OCI-LY1 (cell line): ENCODE measurements at regions not wholly inside any gene's neighbourhood (a gene's known extent, or its start where the extent isn't known, plus 50 kb on each side); places are given as distances from the start of the nearest gene placed in this dataset.

Source experiments
- H2AFZ ChIP-seq: fragments of 200-600 bp; sonication (generic), shearing (Covaris generic); 2 replicates; pipeline ENCODE4 v1.6.0; 2014; ENCODE audit warnings: antibody characterized with exemption, mild to moderate bottlenecking, low read length
- H3F3A ChIP-seq: fragments of 200-600 bp; sonication (generic), shearing (Covaris generic); 2 replicates; pipeline ENCODE4 v1.6.0; 2014; ENCODE audit warnings: mild to moderate bottlenecking, antibody characterized with exemption, low read length, moderate library complexity; ENCODE audit not compliant: insufficient read depth
- H3K27ac ChIP-seq: fragments of 200-600 bp; sonication (generic); 2 replicates; pipeline ENCODE4 v1.5.1; 2014; ENCODE audit warnings: low read length, mixed run types, mild to moderate bottlenecking, low read depth; ENCODE audit not compliant: poor library complexity, severe bottlenecking
- H3K27me3 ChIP-seq: fragments of 200-600 bp; sonication (generic); 2 replicates; pipeline ENCODE4 v1.6.0; 2014; ENCODE audit warnings: antibody characterized with exemption, mild to moderate bottlenecking, low read length, moderate library complexity; ENCODE audit not compliant: insufficient read depth
- H3K36me3 ChIP-seq: fragments of 200-600 bp; sonication (generic); 2 replicates; pipeline ENCODE4 v1.6.1; 2014; ENCODE audit warnings: mild to moderate bottlenecking, antibody characterized with exemption, low read length, moderate library complexity, mixed read lengths; ENCODE audit not compliant: insufficient read depth
- H3K4me1 ChIP-seq: fragments of 200-600 bp; sonication (generic); 2 replicates; pipeline ENCODE4 v1.5.1; 2014; ENCODE audit warnings: mild to moderate bottlenecking, low read length, moderate library complexity; ENCODE audit not compliant: insufficient read depth, severe bottlenecking
- H3K4me2 ChIP-seq: fragments of 200-600 bp; sonication (generic), shearing (Covaris generic); 2 replicates; pipeline ENCODE4 v1.6.1; 2014; ENCODE audit warnings: low read length
- H3K4me3 ChIP-seq: fragments of 200-600 bp; sonication (generic); 2 replicates; pipeline ENCODE4 v1.5.1; 2014; ENCODE audit warnings: low read length, low read depth, mild to moderate bottlenecking, mixed read lengths; ENCODE audit not compliant: poor library complexity, severe bottlenecking
- H3K79me2 ChIP-seq: fragments of 200-600 bp; shearing (Covaris generic); 2 replicates; pipeline ENCODE4 v1.6.1; 2016; ENCODE audit warnings: mixed run types, low read length, mixed read lengths; ENCODE audit not compliant: insufficient read depth
- H3K9ac ChIP-seq: fragments of 200-600 bp; sonication (generic), shearing (Covaris generic); 2 replicates; pipeline ENCODE4 v1.6.1; 2014; ENCODE audit warnings: mild to moderate bottlenecking, low read length, mixed read lengths
- H3K9me2 ChIP-seq: fragments of 200-600 bp; sonication (generic), shearing (Covaris generic); 2 replicates; pipeline ENCODE4 v1.6.1; 2014; ENCODE audit warnings: low read depth, mild to moderate bottlenecking, low read length, mixed read lengths
- H3K9me3 ChIP-seq: fragments of 200-600 bp; shearing (Covaris generic); 2 replicates; pipeline ENCODE4 v1.6.1; 2014; ENCODE audit warnings: low read length, mixed read lengths
- H4K20me1 ChIP-seq: fragments of 200-600 bp; sonication (generic), shearing (Covaris generic); 2 replicates; pipeline ENCODE4 v1.6.0; 2016; ENCODE audit warnings: mild to moderate bottlenecking, low read length; ENCODE audit not compliant: insufficient read depth
- EZH2 ChIP-seq: fragments of 200-600 bp; sonication (generic), shearing (Covaris generic); IDR thresholded peaks from 2 replicates; pipeline ENCODE4 v1.8.0; 2017; ENCODE audit warnings: borderline replicate concordance, mixed run types, mild to moderate bottlenecking, antibody characterized with exemption, low read length, moderate library complexity, mixed read lengths
- TF ChIP-seq, protein P1 (sequence below): fragments of 200-600 bp; sonication (generic), shearing (Covaris generic); IDR thresholded peaks from 2 replicates; pipeline ENCODE4 v1.5.1; 2017; ENCODE audit warnings: mild to moderate bottlenecking, antibody characterized with exemption, low read length, moderate library complexity, mixed read lengths

DNA sequence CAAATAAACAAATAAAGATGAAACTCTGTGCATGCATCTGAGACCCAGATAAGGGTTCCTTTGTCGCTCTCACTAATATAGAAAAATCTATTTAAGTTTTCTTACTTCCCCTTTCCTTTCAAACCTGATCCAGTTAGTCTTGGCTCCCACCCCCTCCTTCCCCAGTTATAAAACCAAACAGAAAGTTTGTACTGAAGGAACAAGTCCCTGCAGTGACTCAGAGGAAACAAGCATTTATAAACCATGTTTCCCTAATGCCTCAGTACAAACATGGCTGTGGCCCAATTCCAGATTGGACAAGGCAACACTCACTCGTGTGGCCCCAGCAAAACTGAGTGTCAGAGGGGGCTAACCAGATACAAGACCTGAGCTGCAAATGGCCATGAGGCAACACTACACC lies 65.5 kb upstream of the ARHGAP20 start:
- TF ChIP-seq, protein P1, sequence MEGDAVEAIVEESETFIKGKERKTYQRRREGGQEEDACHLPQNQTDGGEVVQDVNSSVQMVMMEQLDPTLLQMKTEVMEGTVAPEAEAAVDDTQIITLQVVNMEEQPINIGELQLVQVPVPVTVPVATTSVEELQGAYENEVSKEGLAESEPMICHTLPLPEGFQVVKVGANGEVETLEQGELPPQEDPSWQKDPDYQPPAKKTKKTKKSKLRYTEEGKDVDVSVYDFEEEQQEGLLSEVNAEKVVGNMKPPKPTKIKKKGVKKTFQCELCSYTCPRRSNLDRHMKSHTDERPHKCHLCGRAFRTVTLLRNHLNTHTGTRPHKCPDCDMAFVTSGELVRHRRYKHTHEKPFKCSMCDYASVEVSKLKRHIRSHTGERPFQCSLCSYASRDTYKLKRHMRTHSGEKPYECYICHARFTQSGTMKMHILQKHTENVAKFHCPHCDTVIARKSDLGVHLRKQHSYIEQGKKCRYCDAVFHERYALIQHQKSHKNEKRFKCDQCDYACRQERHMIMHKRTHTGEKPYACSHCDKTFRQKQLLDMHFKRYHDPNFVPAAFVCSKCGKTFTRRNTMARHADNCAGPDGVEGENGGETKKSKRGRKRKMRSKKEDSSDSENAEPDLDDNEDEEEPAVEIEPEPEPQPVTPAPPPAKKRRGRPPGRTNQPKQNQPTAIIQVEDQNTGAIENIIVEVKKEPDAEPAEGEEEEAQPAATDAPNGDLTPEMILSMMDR, result no peak
- TF ChIP-seq EZH2, result no peak
- H3K36me3 ChIP-seq, result no peaks in the 10 kb centered on the region
- H3K27ac ChIP-seq, result no peak overlapping the region
- no peaks in the 10 kb centered on the region for H3K4me1 ChIP-seq
- H3K9ac ChIP-seq, result no peak overlapping the region
- H3K9me3 ChIP-seq, result peaks cover 6% of the 10 kb centered on the region; the same call in 1 of the 2 replicates
- no peaks in the 10 kb centered on the region for H4K20me1 ChIP-seq
- H3K4me2 ChIP-seq, result no peak overlapping the region
- no peak overlapping the region for H3K4me3 ChIP-seq
- H3K9me2 ChIP-seq, result no peaks in the 10 kb centered on the region; the same call in 1 of the 2 replicates
- no peak overlapping the region for H2AFZ ChIP-seq
- H3K79me2 ChIP-seq, result no peaks in the 10 kb centered on the region
- no peaks in the 10 kb centered on the region for H3F3A ChIP-seq
- H3K27me3 ChIP-seq, result no peaks in the 10 kb centered on the region

DNA sequence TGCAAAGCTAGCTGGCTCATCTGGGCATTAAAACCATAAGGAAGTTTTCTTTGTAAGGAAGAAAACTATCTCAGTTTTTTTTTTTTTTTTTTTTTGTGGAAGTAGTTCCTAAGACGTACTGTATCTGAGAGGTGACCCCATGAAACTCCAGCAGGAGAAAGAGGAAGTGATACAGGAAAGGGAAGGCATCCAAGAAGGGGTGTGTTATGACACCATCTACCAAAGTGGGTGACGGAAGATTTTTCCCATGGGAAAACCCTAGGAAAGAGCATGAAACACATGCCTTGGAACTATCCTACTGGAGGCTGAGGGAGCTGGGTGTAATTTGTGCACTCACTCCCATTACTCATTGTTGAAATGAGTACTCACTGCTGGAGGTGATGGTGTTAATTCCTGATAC lies 63.8 kb upstream of the ARHGAP20 start:
- H3F3A ChIP-seq, result no peaks in the 10 kb centered on the region
- peaks cover 6% of the 10 kb centered on the region; the same call in 1 of the 2 replicates for H3K9me3 ChIP-seq
- no peak for TF ChIP-seq EZH2
- no peaks in the 10 kb centered on the region for H4K20me1 ChIP-seq
- no peaks in the 10 kb centered on the region for H3K9me2 ChIP-seq
- H2AFZ ChIP-seq, result no peak overlapping the region
- no peaks in the 10 kb centered on the region for H3K36me3 ChIP-seq
- H3K79me2 ChIP-seq, result no peaks in the 10 kb centered on the region
- no peak overlapping the region for H3K4me3 ChIP-seq
- no peak overlapping the region for H3K4me2 ChIP-seq
- H3K4me1 ChIP-seq, result no peaks in the 10 kb centered on the region
- H3K27ac ChIP-seq, result no peak overlapping the region
- H3K9ac ChIP-seq, result no peak overlapping the region
- no peaks in the 10 kb centered on the region for H3K27me3 ChIP-seq

DNA sequence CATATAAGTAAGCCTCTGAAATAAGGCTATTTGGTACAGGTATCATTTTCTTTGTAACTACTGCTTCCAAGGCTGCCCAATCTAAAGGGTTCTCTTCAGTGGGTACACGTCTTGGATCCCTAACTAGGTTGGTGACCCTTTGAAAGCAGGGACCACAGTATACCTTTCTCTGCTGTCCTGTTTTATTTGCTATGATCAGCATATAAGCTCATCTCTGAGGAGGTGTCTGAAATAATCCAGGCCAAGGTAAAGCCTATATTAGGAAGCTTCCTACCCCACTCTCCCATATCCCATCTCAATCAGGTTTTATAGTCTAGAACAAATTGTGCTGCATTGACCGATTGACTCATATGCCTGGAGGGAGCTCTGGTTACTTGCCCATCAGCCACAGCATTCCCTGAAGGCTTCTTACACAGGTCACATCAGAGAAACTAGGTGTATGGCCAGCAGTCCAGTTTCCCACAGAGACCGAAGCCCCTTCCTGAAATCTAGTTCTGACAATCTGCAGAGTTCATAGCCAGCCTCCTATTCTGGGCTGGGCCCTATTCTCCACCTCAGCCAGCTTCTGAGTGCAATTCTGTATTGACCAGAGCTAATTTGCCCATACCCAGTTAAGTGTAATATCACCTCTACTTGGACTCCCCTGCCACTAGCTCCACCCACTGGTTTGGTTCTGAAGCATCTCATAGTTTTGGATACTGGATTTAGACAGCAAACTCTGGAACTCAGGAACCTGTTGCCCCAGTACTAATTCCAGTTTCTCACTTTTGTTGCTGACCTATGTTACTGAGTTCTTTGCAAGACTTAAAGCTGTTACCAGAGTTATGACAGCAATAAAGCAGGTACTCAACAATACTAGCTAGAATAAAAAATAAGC lies 62.1 kb upstream of the ARHGAP20 start:
- Histone ChIP-seq H3K27me3 (no peaks in the 10 kb centered on the region), H3K4me3 (no peak overlapping the region), H3K9ac (no peak overlapping the region), H3K9me2 (no peaks in the 10 kb centered on the region), H2AFZ (no peak overlapping the region), H3K4me2 (no peak overlapping the region), H3K79me2 (no peaks in the 10 kb centered on the region), H3K4me1 (no peaks in the 10 kb centered on the region), H3K9me3 (peaks cover 6% of the 10 kb centered on the region; the same call in 1 of the 2 replicates), H3K27ac (no peak overlapping the region), H3F3A (no peaks in the 10 kb centered on the region), H3K36me3 (no peaks in the 10 kb centered on the region), H4K20me1 (no peaks in the 10 kb centered on the region)
- TF ChIP-seq EZH2, result no peak
- TF ChIP-seq, protein P1, result peak; percentile 32
